Spleen (tissue), 7 donors: ENCODE measurements at regions not wholly inside any gene's neighbourhood (a gene's known extent, or its start where the extent isn't known, plus 50 kb on each side); places are given as distances from the start of the nearest gene placed in this dataset.

ENCODE experiments used
- CTCF ChIP-seq, 11 experiments: fragments of 200-600 bp in 7 of 11; fragments of 450-650 bp in 4 of 11; sonication (generic) in 4 of 11; IDR thresholded peaks in 8 of 11; conservative IDR thresholded peaks in 3 of 11; 1 replicate in 7 of 11; 2 replicates in 4 of 11; pipeline versions ENCODE4 v1.4.0 to v1.8.0; 2016 to 2021; ENCODE audit warnings: antibody characterized with exemption in 11 of 11, inconsistent platforms in 4 of 11, mild to moderate bottlenecking in 1 of 11
- POLR2A ChIP-seq, 3 donors: fragments of 450-650 bp; IDR thresholded peaks; one replicate each; pipeline ENCODE4 v1.5.1; 2017; ENCODE audit warnings: antibody characterized with exemption in 3 of 3, mild to moderate bottlenecking in 1 of 3
- POLR2AphosphoS5 ChIP-seq, 3 donors: sonication (generic); formaldehyde crosslinking; IDR thresholded peaks; one replicate each; pipeline ENCODE4 v1.5.1; 2017; ENCODE audit warnings: antibody characterized with exemption in 3 of 3
- donor health status: DM: no; HTN: no; CAD: no; lungs with moderate emphysema.
- donor health status: DM: no; HTN: no; CAD: no.
- donor health status: DM: no; HTN: no; CAD: no.

- TF ChIP-seq CTCF (IDR thresholded peaks at IDR 0.05 in 8 of 11, conservative IDR thresholded peaks at IDR 0.05 in 3 of 11): no peak
- TF ChIP-seq POLR2AphosphoS5 (IDR thresholded peaks at IDR 0.05): no peak
- TF ChIP-seq POLR2A (IDR thresholded peaks at IDR 0.05): no peak
Observed at GRCh38 chr7:9869566-9869965, 1104.1 kb upstream of the PHF14 start.
